Nucleus accumbens (tissue), 56 donors: ENCODE measurements at regions not wholly inside any gene's neighbourhood (a gene's known extent, or its start where the extent isn't known, plus 50 kb on each side); places are given as distances from the start of the nearest gene placed in this dataset.
"Not testable (repeated sequence)": the region's sequence is repeated elsewhere in the genome, so short reads cannot be mapped to it uniquely, and the experiment has no call there.

Experiments
- DNase-seq, 56 donors: peaks; one replicate each; lab custom pipeline; 2025; lab: John Stamatoyannopoulos, UW

- DNase-seq, result no peak
Observed at GRCh38 chr2:78125042-78125441, 602.9 kb upstream of the LRRTM4 start.

DNA sequence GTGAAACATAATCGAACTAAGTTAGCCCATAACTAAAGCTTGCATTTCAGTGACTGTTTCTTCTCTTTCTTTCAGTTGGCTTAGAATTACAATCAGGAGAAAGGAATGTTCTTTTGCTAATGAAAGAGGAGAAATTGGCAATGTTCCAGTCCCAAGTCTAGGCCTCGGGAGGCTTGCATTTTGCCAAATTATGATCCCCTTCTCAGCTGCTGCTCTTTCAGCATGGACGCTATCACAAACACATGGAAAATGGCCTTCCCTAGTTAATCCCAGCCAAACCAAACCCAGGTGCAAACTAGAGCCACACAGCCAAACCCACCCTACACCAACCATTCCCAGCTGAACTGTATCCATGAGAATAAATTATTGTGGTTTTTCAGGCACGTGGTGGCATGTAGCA, 605.2 kb upstream of the LRRTM4 start:
- no peak for DNase-seq

- no peak for DNase-seq
Observed at GRCh38 chr2:78132391-78133370, 610.5 kb upstream of the LRRTM4 start.

DNA sequence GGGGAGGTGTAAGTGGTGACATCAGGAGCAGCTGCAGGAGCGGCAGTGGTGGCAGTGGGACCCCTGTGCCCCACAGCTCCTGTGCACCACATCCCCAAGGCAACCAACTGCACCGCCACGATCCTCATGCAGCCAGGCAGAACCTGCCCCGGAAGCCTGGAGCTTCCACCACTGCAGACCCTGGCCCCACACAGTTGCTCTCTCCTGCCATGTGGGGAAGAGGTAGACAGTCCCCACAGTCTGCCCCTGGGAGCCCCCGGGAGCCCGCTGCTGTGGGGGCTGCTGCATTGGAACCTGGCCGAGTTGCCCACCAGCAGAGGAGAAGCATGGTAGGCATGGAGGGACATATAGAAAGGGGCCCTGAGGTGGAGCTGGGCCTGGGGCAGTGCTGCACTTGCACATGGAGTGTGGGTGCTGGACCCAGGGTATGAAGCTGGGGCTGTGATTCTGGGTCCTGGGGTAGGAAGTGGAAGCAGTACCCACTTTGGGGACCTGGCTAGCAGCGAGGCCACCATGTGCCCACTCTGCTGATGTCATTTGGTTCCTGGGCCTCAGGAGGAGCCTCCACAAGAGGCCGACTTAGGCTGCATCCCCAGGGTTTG, 623.3 kb upstream of the LRRTM4 start:
- DNase-seq, result no peak

DNA sequence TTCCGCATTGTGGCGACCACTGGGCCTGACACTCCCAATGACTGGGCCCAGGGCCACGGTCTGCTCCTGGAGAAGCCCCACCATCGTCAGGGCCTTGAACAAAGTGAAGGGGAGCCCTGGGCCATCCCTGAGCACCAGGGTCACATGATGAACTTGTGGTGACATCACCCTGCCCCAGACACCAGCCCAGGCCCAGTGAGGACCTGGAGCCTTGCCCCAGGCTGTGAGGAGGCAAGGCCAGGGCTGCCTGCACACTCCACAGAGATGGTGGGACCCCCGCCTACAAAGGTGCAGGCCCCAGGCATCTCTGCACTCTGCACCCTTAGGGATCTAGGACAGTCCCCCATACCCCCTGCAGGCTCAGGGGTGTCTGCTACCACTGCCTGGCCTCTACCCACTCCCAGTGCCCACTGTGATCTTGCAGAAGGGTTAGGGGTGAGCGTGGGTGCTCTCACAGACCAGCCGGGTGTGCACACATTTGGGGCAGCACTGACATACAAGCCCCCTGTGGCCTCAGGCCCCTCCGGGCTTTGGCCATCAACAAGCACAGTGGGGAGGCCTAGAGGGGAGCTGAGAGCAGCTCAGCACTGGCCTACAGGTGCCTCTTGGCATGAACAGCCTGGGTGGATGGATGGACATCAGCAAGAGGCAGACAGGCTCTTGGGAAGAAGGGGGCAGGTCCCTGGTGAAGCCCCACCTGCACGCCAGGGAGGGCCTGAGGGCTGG, 624.0 kb upstream of the LRRTM4 start:
- DNase-seq, result no peak

DNA sequence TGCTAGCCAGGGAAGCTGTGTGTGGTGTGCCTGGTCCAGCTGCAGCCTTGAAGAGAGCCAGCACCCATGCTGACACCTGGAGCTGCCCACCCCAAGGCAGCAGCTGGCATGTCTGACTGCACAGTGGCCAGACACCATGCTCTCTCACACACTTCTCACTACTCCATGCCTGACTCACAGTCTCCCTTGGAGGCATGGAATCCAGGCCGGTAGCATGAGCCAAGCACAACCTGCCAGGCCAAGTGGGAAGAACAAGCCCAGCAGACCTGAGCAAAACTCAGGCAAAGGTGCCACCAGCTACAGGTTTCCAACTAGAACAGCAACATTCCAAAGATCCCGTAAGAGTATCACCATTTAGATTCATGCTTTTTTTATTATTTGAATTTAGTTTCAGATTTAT, 625.3 kb upstream of the LRRTM4 start:
- no peak for DNase-seq

DNA sequence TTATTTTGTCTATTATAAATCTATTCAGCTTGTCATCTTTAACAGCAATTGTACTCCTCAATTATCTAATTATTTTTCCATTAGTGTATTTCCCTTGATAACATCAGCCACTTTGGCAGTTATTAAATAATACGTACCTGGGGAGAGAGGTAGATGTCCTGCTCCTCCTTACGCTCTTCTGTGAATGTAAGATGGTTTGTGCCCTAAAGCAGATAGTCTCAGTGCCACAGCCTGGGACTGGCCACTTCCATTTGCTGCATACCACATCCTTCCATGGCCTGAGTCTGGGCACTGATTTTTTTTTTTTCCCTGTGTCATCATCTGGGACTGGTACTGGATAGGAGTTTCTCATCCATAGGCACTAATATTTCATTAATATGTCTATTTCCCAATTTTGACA, 632.4 kb upstream of the LRRTM4 start:
- DNase-seq, result no peak

DNA sequence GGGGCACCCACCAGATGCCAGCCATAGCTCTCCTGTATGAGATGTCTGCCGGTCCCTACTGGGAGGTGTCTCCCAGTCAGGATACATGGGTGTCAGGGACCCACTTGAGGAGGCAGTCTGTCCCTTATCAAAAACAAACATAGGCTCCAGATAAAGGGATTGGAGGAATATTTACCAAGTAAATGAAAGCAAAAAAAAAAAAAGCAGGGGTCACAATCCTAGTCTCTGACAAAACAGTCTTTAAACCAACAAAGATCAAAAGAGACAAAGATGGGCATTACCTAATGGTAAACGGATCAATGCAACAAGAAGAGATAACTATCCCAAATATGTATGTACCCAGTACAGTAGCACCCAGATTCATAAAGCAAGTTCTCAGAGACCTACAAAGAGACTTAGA, 640.0 kb upstream of the LRRTM4 start:
- no peak for DNase-seq

- DNase-seq, result not testable (repeated sequence)
Observed at GRCh38 chr2:78172157-78172556, 650.0 kb upstream of the LRRTM4 start.

DNA sequence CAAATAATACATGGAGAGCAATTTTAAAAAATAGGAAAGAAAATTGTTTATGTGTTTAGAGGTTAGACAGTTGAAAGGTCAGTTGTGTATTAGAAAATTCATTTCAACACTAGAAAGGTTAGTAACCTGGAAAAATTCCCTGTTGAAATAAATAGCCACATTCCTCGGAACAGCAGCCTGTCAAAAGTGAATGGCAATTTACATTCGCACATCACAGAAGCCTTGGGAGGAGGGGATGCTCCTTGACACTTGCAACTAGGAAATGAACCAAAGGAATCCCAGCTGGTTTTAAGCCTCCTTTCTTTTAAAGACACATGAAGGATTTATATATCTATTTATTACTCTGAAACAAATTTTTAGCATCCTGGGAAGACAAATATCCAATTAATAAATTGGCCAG, 653.5 kb upstream of the LRRTM4 start:
- DNase-seq, result no peak

DNA sequence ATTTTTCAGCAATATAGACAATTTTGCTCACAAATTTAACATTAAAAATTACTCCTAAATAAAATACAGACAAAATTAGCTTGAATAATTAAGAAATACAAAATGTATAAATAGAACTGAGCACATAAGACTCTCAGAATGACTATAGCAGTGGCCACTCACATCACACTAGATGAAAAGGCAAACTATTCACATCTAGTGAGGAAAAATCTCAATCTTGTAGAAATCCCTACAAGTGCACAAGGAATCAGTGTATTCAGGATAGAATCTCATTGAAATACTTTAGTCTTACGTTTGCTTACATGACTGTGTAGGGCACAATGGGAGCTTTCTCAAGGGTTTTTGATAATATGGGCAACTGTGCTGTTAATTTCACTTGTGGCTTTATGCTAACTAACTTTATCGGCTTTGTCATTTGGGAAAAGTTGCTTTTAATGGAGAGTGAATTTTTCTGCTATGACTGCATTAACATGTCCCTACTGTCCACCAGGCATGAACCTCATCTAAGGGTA, 678.9 kb upstream of the LRRTM4 start:
- DNase-seq, result no peak

DNA sequence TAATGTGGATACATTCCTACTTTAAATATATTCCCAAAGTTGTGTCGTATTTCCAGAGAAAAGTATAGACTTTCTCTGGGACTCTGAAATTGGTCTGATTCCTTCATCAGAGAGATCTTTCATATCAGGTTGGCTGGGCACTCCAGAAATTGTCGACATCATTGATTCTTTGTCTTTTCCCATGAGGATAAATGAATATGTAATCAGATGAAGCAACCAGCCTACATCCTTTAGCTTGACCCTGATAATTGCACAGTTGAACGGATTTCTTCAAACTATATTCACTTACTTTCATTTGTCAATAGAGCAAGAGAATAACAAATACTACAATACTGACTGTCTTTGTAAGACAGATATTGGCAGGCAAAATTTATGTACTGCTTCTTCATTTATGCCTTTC, 680.2 kb upstream of the LRRTM4 start:
- DNase-seq, result no peak

DNA sequence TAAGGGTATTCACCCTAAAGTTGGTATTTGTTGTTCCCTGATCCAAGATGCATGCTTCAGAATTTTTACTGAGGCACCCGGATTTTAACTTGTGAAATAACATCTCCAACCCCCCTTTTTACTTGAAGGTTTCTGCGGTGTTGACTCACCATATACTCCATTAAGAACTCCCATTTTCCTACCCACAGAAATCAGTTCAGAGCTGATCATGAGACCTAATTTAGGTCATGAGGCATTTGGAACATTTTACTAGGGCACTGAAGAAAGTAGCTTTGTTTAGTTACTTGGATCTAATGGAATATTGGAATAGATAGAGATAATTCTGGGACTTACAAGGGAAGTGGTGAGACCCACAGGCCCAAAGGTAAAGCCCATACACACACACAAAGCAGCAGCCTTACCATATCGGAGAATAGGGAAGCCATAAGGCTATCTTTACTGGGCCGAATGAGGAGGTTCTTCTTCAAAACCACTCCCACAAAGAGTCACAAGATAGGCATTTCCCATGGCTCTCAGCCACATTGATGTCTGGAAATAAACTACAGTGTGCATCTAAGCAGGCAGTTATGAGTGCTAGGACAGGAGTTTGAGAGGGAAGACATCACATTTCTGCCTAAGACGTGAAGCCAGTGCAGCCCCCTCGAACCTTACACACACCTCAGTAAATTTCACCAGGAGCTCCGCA, 681.0 kb upstream of the LRRTM4 start:
- no peak for DNase-seq

DNA sequence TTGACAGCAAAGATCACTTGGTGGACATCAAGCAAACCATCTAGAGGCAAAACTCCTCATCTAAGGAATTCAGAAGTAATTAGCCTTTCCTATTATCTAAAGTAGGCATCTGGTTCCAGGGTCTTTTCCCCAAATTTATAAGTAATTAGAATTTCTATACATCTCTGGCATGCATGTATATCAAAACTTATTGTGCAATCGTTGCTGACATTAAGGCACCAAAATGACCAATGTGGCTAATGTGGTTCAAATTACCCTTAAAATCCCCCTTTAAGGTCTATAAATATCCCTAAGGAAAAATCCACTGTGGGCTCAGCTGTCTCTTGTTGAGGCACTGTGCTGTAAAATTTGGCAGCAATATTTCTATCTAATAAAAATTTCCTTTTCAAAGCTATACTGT, 695.9 kb upstream of the LRRTM4 start:
- no peak for DNase-seq

DNA sequence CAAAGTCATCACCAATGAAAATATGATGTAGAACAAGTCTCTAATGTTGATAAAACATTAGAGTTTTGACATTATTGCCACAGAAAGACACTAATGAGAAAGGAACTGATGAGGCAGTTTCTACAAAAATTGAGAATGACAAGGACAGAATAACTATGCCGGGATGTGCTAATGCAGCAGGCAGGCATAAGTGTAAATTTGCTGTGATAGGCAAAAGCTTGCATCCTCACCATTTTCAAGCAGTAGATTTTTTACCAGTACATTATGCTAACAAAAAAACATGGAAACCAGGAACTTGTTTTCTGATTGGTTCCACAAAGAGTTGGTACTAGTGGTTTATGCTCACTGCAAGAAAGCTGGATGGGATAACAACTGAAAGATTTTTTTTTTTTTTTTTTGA, 715.5 kb upstream of the LRRTM4 start:
- no peak for DNase-seq

DNA sequence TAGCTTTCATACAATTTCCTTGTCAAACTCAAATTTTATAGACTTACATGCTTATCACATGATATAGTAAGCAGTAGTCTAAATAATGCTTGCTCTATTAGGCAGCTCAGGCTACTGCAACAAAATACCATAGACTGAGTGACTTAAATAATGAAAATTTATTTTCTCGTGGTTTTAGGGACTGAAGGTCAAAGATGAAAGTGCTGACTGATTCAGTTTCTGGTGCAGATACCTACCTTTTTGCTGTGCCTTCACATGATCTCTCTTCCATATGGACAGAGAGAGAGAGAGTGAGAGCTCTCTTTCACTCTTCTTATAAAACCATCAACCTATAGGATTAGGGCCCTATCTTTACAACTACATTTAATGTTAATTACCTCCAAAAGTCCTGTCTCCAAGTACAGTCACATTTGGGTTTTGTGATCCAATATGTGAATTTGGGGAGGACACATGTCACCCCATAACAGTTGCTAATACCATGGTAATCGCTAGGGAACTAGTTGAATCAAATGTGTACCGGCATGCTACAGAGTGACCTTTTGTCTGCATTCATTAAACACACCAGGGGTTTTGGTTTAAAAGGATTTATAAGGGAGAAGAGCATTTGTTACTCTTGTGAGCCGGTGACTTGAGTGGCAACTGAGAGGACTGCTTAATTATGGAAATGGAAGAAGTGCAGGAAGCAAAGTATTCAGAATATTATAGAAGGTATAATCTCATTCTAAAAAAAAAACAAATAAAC, 723.4 kb upstream of the LRRTM4 start:
- no peak for DNase-seq

GRCh38 chr2:78251708-78252107, 729.5 kb upstream of the LRRTM4 start:
- DNase-seq, result no peak

GRCh38 chr2:78260861-78261260, 738.7 kb upstream of the LRRTM4 start:
- no peak for DNase-seq

DNA sequence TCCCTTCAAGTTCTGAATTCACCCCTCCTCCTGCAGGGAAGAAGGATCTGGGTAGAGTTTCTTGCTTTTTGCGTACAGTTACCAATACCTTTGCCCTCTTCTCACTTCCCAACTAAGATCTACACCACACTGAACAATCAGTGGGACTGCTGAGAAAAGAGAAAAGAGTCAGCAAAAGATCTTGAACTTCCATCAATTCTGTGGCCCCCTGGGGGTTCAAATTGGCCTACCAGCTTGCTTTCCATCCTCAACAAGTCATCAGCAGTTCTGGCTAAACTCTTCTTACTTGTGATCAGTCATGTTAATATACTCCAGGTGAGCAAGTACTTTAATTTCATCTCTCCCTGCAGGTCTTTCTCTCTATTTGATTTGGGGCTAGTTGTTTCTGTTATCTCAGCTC, 739.3 kb upstream of the LRRTM4 start:
- DNase-seq, result no peak

GRCh38 chr2:78262089-78262488, 739.9 kb upstream of the LRRTM4 start:
- DNase-seq, result not testable (repeated sequence)
